Stomach (tissue), 4 donors: ENCODE measurements at regions not wholly inside any gene's neighbourhood (a gene's known extent, or its start where the extent isn't known, plus 50 kb on each side); places are given as distances from the start of the nearest gene placed in this dataset.

Experiments
- EP300 ChIP-seq: sonication (generic); formaldehyde crosslinking; IDR thresholded peaks from one replicate; pipeline ENCODE4 v1.6.1; 2017; ENCODE audit warnings: antibody characterized with exemption
- POLR2A ChIP-seq, 4 donors: fragments of 450-650 bp; IDR thresholded peaks; one replicate each; pipeline ENCODE4 v1.6.1; 2016; ENCODE audit warnings: antibody characterized with exemption in 4 of 4, control low read depth in 2 of 4, mild to moderate bottlenecking in 1 of 4, moderate library complexity in 1 of 4
- POLR2AphosphoS5 ChIP-seq, 3 donors: sonication (generic); formaldehyde crosslinking; IDR thresholded peaks; one replicate each; pipeline ENCODE4 v1.6.1; 2016; ENCODE audit warnings: antibody characterized with exemption in 3 of 3
- TF ChIP-seq, protein P1 (sequence below), 7 experiments: fragments of 450-650 bp in 4 of 7; fragments of 200-600 bp in 3 of 7; sonication (generic) in 3 of 7; IDR thresholded peaks; one replicate each; pipeline ENCODE4 v1.5.1; 2016 to 2019; ENCODE audit warnings: antibody characterized with exemption in 7 of 7, control low read depth in 2 of 7, mild to moderate bottlenecking in 1 of 7

DNA sequence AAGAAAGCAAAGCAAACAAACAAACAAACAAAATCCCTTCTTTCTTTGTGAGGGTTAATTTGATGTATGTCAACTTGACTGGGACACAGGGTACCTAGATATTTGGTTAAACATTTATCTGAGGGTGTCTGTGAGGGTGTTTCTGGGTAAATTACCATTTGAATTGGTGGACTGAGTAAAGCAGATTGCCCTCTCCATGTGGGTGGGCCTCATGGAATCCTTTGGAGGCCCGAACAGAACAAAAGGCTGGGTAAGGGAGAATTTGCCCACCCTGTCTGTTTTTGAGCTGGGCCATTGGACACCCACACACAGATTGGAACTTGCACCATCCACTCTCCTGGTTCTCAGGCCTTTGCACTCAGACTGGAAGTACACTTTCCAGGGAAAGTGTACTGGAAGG is 628.8 kb upstream of the CITED2 start:
- TF ChIP-seq POLR2A (IDR thresholded peaks at IDR 0.05) (no peak), POLR2AphosphoS5 (IDR thresholded peaks at IDR 0.05) (no peak), EP300 (no peak)
- TF ChIP-seq, protein P1, sequence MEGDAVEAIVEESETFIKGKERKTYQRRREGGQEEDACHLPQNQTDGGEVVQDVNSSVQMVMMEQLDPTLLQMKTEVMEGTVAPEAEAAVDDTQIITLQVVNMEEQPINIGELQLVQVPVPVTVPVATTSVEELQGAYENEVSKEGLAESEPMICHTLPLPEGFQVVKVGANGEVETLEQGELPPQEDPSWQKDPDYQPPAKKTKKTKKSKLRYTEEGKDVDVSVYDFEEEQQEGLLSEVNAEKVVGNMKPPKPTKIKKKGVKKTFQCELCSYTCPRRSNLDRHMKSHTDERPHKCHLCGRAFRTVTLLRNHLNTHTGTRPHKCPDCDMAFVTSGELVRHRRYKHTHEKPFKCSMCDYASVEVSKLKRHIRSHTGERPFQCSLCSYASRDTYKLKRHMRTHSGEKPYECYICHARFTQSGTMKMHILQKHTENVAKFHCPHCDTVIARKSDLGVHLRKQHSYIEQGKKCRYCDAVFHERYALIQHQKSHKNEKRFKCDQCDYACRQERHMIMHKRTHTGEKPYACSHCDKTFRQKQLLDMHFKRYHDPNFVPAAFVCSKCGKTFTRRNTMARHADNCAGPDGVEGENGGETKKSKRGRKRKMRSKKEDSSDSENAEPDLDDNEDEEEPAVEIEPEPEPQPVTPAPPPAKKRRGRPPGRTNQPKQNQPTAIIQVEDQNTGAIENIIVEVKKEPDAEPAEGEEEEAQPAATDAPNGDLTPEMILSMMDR (IDR thresholded peaks at IDR 0.05) = no peak
